Lower lobe of right lung (tissue), 2 donors: ENCODE measurements at regions not wholly inside any gene's neighbourhood (a gene's known extent, or its start where the extent isn't known, plus 50 kb on each side); places are given as distances from the start of the nearest gene placed in this dataset.

Source experiments
- ATAC-seq, 2 donors: fragments of 200-7000 bp; cut with Tn5 transposase; one replicate each; pipeline ENCODE4 v1.9.1; 2020 to 2022; ENCODE audit warnings: mild to moderate bottlenecking in 2 of 2, moderate library complexity in 2 of 2
- DNase-seq: peaks from one replicate; pipeline ENCODE4 v3.0.0-alpha.2; 2020
- H3K27ac ChIP-seq: fragments of 200-600 bp; one replicate; pipeline ENCODE4 v1.8.0; 2022
- H3K27me3 ChIP-seq: fragments of 200-600 bp; one replicate; pipeline ENCODE4 v1.8.0; 2022; ENCODE audit warnings: low read depth
- H3K36me3 ChIP-seq: fragments of 200-600 bp; one replicate; pipeline ENCODE4 v1.8.0; 2022; ENCODE audit warnings: mild to moderate bottlenecking
- H3K4me1 ChIP-seq: fragments of 200-600 bp; one replicate; pipeline ENCODE4 v1.8.0; 2022
- H3K4me3 ChIP-seq: fragments of 200-600 bp; one replicate; pipeline ENCODE4 v1.8.0; 2022; ENCODE audit warnings: mild to moderate bottlenecking
- H3K9me3 ChIP-seq: fragments of 200-600 bp; one replicate; pipeline ENCODE4 v1.8.0; 2022
- intact Hi-C: fragments of 100-400 bp; cut with DNase I; formaldehyde crosslinking; loops from one replicate; pipeline ENCODE4 v1.11.0; 2022
- TF ChIP-seq, protein P1 (sequence below): fragments of 200-600 bp; IDR thresholded peaks from one replicate; pipeline ENCODE4 v1.8.0; 2022; ENCODE audit warnings: antibody characterized with exemption, mild to moderate bottlenecking
- donor health status: DM: no; HTN: yes; CAD: no; lungs with severe emphysema.

DNA sequence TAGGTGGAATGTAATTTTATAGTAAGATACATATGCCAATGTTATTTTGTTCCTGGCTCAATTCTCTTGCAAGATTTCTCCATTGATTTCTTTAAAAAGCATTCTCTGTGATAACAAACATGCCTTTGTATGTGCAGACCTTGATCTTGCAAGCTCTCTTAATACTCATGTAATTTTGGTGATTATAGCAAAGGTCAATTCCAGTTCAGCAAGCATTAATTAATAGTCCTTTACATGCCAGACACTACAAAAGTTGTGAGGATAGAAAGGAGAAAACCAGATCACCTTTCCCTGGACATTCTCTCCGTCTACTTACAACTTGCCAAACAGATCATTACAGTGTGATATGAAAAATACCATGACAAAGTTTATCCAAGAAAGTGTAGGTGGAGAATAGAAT, 173.7 kb upstream of the DOK6 start:
- Histone ChIP-seq H3K9me3 (no peaks in the 10 kb centered on the region), H3K27me3 (no peaks in the 10 kb centered on the region), H3K27ac (no peak overlapping the region), H3K4me3 (no peak overlapping the region), H3K4me1 (no peaks in the 10 kb centered on the region), H3K36me3 (no peaks in the 10 kb centered on the region)
- no peak for DNase-seq
- no peak for ATAC-seq
- TF ChIP-seq, protein P1, sequence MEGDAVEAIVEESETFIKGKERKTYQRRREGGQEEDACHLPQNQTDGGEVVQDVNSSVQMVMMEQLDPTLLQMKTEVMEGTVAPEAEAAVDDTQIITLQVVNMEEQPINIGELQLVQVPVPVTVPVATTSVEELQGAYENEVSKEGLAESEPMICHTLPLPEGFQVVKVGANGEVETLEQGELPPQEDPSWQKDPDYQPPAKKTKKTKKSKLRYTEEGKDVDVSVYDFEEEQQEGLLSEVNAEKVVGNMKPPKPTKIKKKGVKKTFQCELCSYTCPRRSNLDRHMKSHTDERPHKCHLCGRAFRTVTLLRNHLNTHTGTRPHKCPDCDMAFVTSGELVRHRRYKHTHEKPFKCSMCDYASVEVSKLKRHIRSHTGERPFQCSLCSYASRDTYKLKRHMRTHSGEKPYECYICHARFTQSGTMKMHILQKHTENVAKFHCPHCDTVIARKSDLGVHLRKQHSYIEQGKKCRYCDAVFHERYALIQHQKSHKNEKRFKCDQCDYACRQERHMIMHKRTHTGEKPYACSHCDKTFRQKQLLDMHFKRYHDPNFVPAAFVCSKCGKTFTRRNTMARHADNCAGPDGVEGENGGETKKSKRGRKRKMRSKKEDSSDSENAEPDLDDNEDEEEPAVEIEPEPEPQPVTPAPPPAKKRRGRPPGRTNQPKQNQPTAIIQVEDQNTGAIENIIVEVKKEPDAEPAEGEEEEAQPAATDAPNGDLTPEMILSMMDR: no peak
- intact Hi-C loops: no loop called here

DNA sequence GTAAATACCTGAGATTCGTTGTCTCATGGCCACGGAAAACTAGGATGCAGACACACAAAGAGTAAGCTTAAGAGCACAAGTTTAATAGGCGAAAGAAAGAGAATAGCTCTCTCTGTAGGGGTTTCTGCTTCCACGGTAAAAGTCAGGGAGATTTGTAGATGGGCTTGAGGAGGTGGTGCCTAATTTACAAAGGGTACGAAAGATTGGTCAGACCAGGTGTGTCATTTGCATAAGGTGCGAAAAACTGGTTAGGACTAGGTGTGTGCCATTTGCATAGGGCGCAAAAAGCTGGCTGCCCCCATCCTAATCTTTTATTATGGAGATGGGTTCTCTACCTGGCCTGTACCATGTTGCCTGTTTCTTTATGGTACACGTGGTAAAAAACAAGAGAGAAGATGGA, 170.5 kb upstream of the DOK6 start:
- Histone ChIP-seq H3K4me3 (no peak overlapping the region), H3K27ac (no peak overlapping the region), H3K36me3 (no peaks in the 10 kb centered on the region), H3K27me3 (no peaks in the 10 kb centered on the region), H3K9me3 (no peaks in the 10 kb centered on the region), H3K4me1 (no peaks in the 10 kb centered on the region)
- TF ChIP-seq, protein P1: no peak
- ATAC-seq (no peak), DNase-seq (no peak)
- intact Hi-C loops: no loop called here

DNA sequence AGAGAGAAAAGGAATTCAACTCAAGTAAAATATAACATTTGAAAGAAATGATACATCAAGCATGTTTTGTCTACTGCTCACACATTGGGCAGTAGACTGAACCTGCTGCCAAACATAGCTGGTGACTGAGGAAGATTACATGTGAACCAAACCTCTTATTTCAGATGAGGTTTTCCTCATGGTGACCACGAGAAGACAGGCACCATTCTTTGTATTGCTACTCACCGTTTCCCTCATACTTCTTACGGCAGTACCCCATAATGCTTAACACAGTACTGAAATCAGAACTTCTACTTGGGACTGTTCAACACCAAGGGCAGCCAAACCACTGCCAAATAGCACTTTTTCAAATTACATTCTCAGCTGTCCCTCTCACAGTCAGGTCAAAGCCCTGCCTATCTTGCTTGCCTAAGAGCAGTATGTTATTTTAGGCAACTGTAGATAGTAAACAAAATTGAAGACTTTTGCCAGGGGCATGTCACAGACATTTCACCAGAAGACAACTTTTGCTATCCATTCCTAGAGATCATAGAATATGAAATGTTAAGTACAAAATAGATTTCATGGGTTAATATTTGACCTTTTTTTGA, 167.1 kb upstream of the DOK6 start:
- H3K36me3 ChIP-seq: no peaks in the 10 kb centered on the region
- H3K27me3 ChIP-seq: no peaks in the 10 kb centered on the region
- no peaks in the 10 kb centered on the region for H3K9me3 ChIP-seq
- TF ChIP-seq, protein P1: no peak
- no peak overlapping the region for H3K27ac ChIP-seq
- H3K4me1 ChIP-seq: no peaks in the 10 kb centered on the region
- no peak overlapping the region for H3K4me3 ChIP-seq
- ATAC-seq (no peak), DNase-seq (no peak)
- intact Hi-C loops: no loop called here

DNA sequence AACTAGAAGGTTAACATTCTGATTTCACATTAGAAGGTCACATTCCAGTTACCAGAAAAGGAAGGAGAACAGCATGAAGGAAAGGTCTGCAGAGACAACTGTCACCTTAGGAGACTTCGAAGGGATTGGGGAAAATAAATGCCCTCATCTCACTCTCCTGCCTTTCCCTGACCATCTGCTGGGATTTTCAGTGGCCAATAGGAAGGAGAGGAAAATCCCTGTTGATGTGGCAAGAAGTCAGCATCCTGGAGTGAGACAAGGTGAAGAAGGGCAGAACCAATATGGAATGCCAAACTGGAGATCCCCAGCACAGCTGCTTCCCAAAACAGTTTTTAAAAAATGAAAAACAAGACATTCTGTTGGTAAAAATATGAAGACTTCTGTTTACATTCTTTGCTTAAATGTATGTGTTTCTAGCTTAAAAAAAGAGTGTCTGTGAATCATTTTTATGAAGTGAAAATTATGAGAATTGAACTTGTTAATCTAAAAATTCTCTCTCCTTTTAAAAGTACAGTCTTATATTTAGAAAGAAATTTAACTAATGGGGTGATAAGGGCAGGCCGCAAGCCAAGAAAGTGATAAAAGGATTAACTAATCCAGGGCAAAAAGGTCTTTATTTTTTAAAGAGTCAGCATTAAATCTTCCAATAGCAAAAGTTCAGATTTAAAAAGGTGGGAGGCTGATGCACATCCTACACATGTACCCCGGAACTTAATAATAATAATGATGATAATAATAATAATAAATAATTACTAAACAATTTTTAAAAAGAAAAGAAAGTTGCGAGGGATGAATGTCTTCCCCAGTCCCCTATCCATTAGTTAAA, 160.6 kb upstream of the DOK6 start:
- intact Hi-C loops: no loop called here
- no peak for DNase-seq

DNA sequence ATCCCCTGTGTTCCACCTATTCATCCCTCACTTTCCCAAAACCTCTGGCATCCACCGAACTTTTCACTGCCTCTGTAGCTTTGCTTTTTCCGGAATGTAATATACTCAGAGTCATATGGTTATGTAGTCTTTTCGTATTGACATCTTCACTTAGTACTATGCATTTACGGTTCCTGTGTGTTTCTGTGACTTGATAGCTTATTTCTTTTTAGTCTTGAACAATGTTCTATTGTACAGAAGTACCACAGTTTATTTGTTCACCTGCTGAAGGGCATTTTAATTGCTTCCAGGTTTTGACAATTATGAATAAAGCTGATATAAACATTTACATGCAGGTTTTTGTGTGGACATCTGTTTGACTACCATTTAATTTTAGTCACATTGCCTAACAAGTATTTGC, 154.7 kb upstream of the DOK6 start:
- no peaks in the 10 kb centered on the region for H3K36me3 ChIP-seq
- H3K4me1 ChIP-seq: no peaks in the 10 kb centered on the region
- H3K4me3 ChIP-seq: no peak overlapping the region
- H3K9me3 ChIP-seq: no peaks in the 10 kb centered on the region
- TF ChIP-seq, protein P1: no peak
- DNase-seq (no peak), ATAC-seq (no peak)
- intact Hi-C loops: no loop called here
- H3K27me3 ChIP-seq: no peaks in the 10 kb centered on the region
- H3K27ac ChIP-seq: no peak overlapping the region

More for the DNA sequence above, 160.6 kb upstream of the DOK6 start:
- Histone ChIP-seq H3K36me3 (no peaks in the 10 kb centered on the region), H3K4me1 (no peaks in the 10 kb centered on the region), H3K27me3 (no peaks in the 10 kb centered on the region), H3K4me3 (no peak overlapping the region), H3K27ac (no peak overlapping the region), H3K9me3 (no peaks in the 10 kb centered on the region)
- TF ChIP-seq, protein P1: no peak
- ATAC-seq: no peak
